PC-9 (cell line): ENCODE measurements at regions not wholly inside any gene's neighbourhood (a gene's known extent, or its start where the extent isn't known, plus 50 kb on each side); places are given as distances from the start of the nearest gene placed in this dataset.

Experiments
- EZH2 ChIP-seq: fragments of 200-600 bp; sonication (generic); IDR thresholded peaks from 2 replicates; pipeline ENCODE4 v1.8.0; 2017; ENCODE audit warnings: antibody characterized with exemption, low read depth
- TF ChIP-seq, protein P1 (sequence below): fragments of 200-600 bp; sonication (generic); conservative IDR thresholded peaks from 2 replicates; pipeline ENCODE4 v1.6.1; 2017; ENCODE audit warnings: mixed run types, antibody characterized with exemption, mild to moderate bottlenecking, moderate library complexity

DNA sequence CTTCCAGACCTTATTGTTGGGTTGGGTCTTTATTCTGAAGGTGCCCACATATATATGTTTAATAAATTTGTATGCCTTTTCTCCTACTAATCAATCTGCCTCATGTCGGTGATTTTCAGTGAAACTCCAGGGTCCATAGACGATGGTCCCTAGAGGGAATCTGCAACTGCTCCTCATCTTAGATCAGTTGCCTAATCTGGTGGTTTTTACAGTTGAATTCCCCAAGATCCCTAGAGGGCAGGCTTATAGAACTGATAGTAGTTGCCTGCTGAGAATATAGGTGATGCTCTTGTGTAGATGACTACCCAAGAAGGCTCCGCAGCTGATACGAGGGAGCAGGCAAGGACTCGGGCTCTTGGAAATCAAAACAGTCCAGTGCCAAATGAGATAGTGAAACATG lies 619.2 kb upstream of the C16orf82 start:
- TF ChIP-seq, protein P1, sequence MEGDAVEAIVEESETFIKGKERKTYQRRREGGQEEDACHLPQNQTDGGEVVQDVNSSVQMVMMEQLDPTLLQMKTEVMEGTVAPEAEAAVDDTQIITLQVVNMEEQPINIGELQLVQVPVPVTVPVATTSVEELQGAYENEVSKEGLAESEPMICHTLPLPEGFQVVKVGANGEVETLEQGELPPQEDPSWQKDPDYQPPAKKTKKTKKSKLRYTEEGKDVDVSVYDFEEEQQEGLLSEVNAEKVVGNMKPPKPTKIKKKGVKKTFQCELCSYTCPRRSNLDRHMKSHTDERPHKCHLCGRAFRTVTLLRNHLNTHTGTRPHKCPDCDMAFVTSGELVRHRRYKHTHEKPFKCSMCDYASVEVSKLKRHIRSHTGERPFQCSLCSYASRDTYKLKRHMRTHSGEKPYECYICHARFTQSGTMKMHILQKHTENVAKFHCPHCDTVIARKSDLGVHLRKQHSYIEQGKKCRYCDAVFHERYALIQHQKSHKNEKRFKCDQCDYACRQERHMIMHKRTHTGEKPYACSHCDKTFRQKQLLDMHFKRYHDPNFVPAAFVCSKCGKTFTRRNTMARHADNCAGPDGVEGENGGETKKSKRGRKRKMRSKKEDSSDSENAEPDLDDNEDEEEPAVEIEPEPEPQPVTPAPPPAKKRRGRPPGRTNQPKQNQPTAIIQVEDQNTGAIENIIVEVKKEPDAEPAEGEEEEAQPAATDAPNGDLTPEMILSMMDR, result no peak
- no peak for TF ChIP-seq EZH2
